DMS79 treated with DMSO at 0.1 percent for 48 hours (cell line): ENCODE measurements at regions not wholly inside any gene's neighbourhood (a gene's known extent, or its start where the extent isn't known, plus 50 kb on each side); places are given as distances from the start of the nearest gene placed in this dataset.

Source experiments
- DNase-seq: peaks from one replicate; lab custom pipeline; 2025; lab: John Stamatoyannopoulos, UW

- DNase-seq, result no peak
Measured at GRCh38 chr5:14983666-14984441, 112.3 kb upstream of the ANKH start.

GRCh38 chr5:14980698-14981097 lies 109.1 kb upstream of the ANKH start:
- DNase-seq, result no peak

GRCh38 chr5:14977058-14977685 lies 105.6 kb upstream of the ANKH start:
- DNase-seq, result no peak

GRCh38 chr5:14976486-14976885 lies 104.9 kb upstream of the ANKH start:
- no peak for DNase-seq

GRCh38 chr5:14971873-14972272 lies 100.3 kb upstream of the ANKH start:
- DNase-seq, result no peak

- no peak for DNase-seq
Measured at GRCh38 chr5:14968796-14969195, 97.2 kb upstream of the ANKH start.

- no peak for DNase-seq
Measured at GRCh38 chr5:14967166-14967565, 95.6 kb upstream of the ANKH start.

- no peak for DNase-seq
Measured at GRCh38 chr5:14965815-14966214, 94.2 kb upstream of the ANKH start.

GRCh38 chr5:14962604-14963003 lies 91.0 kb upstream of the ANKH start:
- DNase-seq, result no peak

- DNase-seq, result no peak
Measured at GRCh38 chr5:14960120-14960462, 88.5 kb upstream of the ANKH start.

GRCh38 chr5:14959399-14960119 lies 88.0 kb upstream of the ANKH start:
- no peak for DNase-seq

GRCh38 chr5:14958188-14958587 lies 86.6 kb upstream of the ANKH start:
- no peak for DNase-seq

GRCh38 chr5:14956423-14957046 lies 85.0 kb upstream of the ANKH start:
- DNase-seq, result no peak

- DNase-seq, result no peak
Measured at GRCh38 chr5:14954616-14955343, 83.2 kb upstream of the ANKH start.

GRCh38 chr5:14954216-14954615 lies 82.6 kb upstream of the ANKH start:
- DNase-seq, result no peak

GRCh38 chr5:14953075-14953607 lies 81.6 kb upstream of the ANKH start:
- no peak for DNase-seq

GRCh38 chr5:14948383-14948782 lies 76.8 kb upstream of the ANKH start:
- no peak for DNase-seq

GRCh38 chr5:14946815-14947620 lies 75.4 kb upstream of the ANKH start:
- DNase-seq, result no peak

GRCh38 chr5:14945450-14945849 lies 73.9 kb upstream of the ANKH start:
- DNase-seq, result no peak

- no peak for DNase-seq
Measured at GRCh38 chr5:14944996-14945395, 73.4 kb upstream of the ANKH start.

GRCh38 chr5:14944350-14944739 lies 72.8 kb upstream of the ANKH start:
- no peak for DNase-seq
